Endometrium (tissue), 2 donors: ENCODE measurements at regions not wholly inside any gene's neighbourhood (a gene's known extent, or its start where the extent isn't known, plus 50 kb on each side); places are given as distances from the start of the nearest gene placed in this dataset.
"Not testable (repeated sequence)": the region's sequence is repeated elsewhere in the genome, so short reads cannot be mapped to it uniquely, and the experiment has no call there.

Source experiments
- FAIRE-seq: peaks from 2 replicates; lab custom pipeline; 2012; peaks lifted over from hg19 to GRCh38; lab: Jason Lieb, UNC
- donor health status: control.
- donor health status: control.

GRCh38 chr12:83556040-83556439, 869.3 kb downstream of the TMTC2 start:
- FAIRE-seq, result not testable (repeated sequence)

GRCh38 chr12:83541446-83541845, 854.7 kb downstream of the TMTC2 start:
- no peak for FAIRE-seq

- peak; percentile 73 for FAIRE-seq
These were observed 851.8 kb downstream of the TMTC2 start for GRCh38 chr12:83538361-83538965.

GRCh38 chr12:83537428-83538053, 850.8 kb downstream of the TMTC2 start:
- no peak for FAIRE-seq

DNA sequence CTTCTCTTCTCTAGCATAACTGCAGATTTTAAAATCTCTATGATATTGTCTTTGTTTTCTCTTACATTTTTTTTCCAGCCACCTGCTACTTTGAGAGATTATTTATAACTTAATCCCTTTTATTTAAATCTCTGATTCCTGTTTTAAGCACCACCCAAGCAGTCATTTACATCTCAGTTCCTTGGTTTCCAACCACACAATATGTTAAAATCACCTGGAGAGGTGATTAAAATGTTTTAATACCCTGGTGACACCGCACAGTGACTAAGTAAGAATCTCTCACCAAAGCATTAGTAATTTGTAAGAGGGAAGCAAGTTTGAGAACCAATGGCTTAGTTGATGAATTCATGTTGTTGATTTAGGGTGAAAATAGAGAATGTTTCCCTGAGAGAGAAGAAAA, 849.8 kb downstream of the TMTC2 start:
- no peak for FAIRE-seq

GRCh38 chr12:83528571-83528970, 841.9 kb downstream of the TMTC2 start:
- no peak for FAIRE-seq

- FAIRE-seq, result no peak
These were observed 841.1 kb downstream of the TMTC2 start for GRCh38 chr12:83527810-83528209.

DNA sequence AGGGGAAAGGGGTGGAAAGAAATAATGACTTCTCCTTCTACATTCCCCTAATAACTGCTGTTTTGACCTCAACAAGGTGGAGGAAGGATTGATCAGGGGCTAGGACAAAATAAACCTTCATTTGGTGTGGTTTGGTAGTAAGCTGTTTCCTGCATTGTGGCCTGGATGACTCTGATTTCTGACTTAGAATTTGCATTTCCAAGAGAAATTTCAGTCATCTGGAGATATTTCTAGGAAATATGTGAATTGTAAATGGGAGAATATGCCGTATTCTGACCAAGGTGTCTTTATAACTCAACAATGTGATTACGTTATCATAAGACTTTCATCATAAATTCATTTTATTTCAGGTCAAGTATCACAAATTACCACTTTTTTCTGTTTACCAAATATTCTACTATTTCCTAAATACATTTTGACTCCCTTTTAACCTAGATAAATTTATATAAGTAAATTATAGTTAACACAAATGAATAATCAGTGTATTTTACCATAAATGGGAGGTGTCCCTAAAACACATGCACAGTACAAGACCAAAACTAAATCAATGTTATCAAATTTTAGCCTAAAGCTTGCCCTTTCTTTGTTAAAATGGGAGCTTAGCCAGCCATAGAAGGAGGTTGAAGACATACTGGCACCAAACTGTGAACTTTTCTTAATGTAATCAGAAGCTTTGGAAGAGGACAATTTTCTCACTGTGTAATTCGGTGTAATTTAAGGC, 828.8 kb downstream of the TMTC2 start:
- no peak for FAIRE-seq

GRCh38 chr12:83514372-83514771, 827.7 kb downstream of the TMTC2 start:
- FAIRE-seq, result no peak

DNA sequence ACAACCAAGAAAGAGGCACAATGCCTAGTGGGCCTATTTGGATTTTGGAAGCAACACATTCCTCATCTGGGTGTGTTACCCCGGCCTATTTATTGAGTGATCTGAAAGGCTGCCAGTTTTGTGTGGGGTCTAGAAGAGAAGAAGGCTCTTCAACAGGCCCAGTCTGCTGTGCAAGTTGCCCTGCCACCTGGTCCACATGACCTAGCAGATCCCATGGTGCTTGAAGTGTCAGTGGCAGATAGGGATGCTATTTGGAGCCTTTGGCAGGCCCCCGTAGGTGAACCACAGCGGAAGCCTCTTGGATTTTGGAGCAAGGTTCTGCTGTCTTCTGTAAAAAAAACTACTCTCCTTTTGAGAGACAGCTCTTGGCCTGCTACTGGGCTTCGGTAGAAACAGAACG, 820.1 kb downstream of the TMTC2 start:
- no peak for FAIRE-seq

- FAIRE-seq, result no peak
These were observed 818.9 kb downstream of the TMTC2 start for GRCh38 chr12:83505586-83505985.

DNA sequence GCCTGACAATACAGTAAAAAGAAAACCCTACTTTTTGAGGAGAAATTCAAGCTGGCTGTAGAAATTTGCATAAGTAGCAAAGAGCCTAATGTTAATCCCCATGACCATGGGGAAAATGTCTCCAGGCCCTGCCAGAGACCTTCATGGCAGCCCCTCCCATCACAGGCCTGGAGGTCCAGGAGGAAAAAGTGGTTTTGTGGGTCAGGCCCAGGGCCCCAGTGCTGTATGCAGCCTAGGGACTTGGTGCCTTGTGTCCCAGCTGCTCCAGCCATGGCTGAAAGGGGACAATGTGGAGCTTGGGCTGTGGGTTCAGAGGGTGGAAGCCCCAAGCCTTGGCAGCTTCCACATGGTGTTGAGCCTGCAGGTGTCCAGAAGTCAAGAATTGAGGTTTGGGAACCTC, 813.2 kb downstream of the TMTC2 start:
- FAIRE-seq, result not testable (repeated sequence)

DNA sequence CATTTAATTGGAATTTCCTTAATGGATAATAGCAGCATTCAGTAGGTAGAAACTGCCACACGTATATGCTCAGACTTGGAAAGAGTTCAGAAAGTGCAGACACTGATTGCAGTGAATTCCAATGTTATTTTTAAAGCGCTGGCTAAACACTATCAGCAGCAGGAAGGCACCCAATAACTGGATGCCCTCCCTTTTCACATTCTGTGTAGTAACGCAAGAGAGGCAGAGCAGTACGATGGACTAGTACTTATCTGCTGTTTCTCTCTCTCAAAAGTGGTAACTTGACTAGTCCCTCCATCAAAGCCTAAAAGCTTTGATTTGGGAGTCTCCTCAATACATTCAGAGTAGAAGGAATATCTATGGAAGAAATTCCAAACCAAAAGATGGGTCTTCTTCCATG, 791.0 kb downstream of the TMTC2 start:
- FAIRE-seq, result no peak

- FAIRE-seq, result no peak
These were observed 790.3 kb downstream of the TMTC2 start for GRCh38 chr12:83476695-83477690.

GRCh38 chr12:83476006-83476405, 789.3 kb downstream of the TMTC2 start:
- no peak for FAIRE-seq

DNA sequence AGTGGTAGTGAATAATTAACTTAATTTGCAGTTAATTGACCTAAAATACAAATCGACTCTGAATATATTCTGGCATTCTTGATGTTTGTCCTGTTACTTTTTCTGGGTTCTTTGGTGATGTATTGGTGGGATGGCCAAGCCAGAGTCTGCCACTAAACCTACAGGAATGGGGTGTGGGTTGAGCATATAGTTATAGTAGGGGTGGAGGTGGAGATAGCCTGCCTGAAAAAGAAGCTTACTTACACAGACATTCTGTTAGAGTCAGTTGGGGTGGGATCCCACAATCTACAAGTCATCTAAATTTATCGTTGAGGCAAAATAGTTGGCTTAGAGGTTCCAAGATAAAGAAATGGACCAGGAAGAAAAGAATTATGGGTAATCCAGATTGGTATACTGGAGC, 787.7 kb downstream of the TMTC2 start:
- no peak for FAIRE-seq

DNA sequence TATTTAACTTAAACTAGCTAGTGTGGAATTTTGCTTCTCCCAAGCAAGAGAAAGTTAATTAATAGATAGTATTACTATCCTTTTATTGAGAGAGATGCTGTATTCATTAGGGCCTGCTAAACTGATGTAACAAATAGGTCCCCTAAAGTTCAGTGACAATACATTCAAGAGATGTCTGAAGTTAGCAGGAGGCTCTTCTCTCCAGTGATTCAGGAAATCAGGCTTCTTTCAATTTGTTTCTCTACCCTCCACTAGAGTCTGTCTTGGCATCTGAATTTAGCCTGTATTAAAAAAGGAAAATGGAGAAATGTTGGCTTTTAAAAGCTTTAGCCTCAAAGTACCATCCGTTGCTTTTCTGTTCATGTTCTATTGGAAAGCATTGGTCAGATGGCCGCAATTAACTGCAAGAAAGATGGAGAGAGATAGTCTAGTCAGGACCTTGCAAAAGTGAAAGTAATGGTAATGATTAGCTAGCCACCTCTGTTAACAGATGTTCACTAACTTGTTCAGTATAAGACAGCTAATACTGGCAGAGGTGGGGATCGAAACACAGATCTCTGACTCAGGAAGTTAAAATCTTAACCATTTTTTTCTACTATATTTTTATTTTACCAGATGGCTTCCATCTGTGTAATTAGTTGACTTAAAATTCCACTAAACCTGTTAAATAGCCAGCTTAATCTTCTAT, 786.8 kb downstream of the TMTC2 start:
- FAIRE-seq, result peak; percentile 76

DNA sequence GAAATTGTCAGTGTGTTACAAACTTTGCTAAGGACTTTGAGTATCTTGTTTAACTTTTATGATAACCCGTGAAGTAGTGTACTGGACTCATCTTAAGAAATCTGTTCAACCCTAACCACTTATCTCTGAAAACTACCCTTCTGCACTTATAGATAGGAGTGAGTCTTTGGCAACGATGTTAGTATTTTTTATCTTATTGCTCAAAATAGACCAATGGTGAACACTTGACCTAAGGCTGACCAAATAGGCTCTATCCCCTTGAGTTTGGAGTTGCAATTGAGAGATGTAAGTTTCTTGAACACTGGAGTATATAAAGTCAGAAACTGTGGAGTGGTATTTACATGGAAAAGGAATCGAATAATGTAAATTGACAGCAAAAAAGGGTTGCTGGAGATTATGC, 786.1 kb downstream of the TMTC2 start:
- no peak for FAIRE-seq

GRCh38 chr12:83472350-83472749, 785.6 kb downstream of the TMTC2 start:
- FAIRE-seq, result no peak

GRCh38 chr12:83471341-83471740, 784.6 kb downstream of the TMTC2 start:
- no peak for FAIRE-seq

GRCh38 chr12:83470749-83471148, 784.0 kb downstream of the TMTC2 start:
- no peak for FAIRE-seq
